SU-DHL-6 (cell line): ENCODE measurements at regions not wholly inside any gene's neighbourhood (a gene's known extent, or its start where the extent isn't known, plus 50 kb on each side); places are given as distances from the start of the nearest gene placed in this dataset.

Experiments used
- H2AFZ ChIP-seq: fragments of 200-600 bp; sonication (generic); 2 replicates; pipeline ENCODE4 v1.6.1; 2014; ENCODE audit warnings: low read depth, mild to moderate bottlenecking, moderate library complexity, mixed read lengths, antibody characterized with exemption, low read length; ENCODE audit not compliant: severe bottlenecking
- H3F3A ChIP-seq: fragments of 200-600 bp; shearing (Covaris generic); 2 replicates; pipeline ENCODE4 v1.6.0; 2016; ENCODE audit warnings: antibody characterized with exemption, mild to moderate bottlenecking; ENCODE audit not compliant: insufficient read depth
- H3K27ac ChIP-seq: fragments of 200-600 bp; sonication (generic); 2 replicates; pipeline ENCODE4 v1.5.1; 2016; ENCODE audit warnings: low read depth, mild to moderate bottlenecking, low read length, moderate library complexity, mixed read lengths
- H3K27me3 ChIP-seq: fragments of 200-600 bp; sonication (generic), shearing (Covaris generic); 2 replicates; pipeline ENCODE4 v1.6.0; 2014; ENCODE audit warnings: mild to moderate bottlenecking, low read length
- H3K36me3 ChIP-seq: fragments of 200-600 bp; sonication (generic); 2 replicates; pipeline ENCODE4 v1.6.1; 2014; ENCODE audit warnings: mild to moderate bottlenecking, low read length, mixed read lengths
- H3K4me2 ChIP-seq: fragments of 300-600, 200-600 bp; shearing (Covaris generic), sonication (generic); 2 replicates; pipeline ENCODE4 v1.6.0; 2014; ENCODE audit warnings: low read length, low read depth, mild to moderate bottlenecking; ENCODE audit not compliant: poor library complexity, severe bottlenecking
- H3K4me3 ChIP-seq: fragments of 200-600 bp; sonication (generic); 2 replicates; pipeline ENCODE4 v1.5.1; 2014; ENCODE audit warnings: antibody characterized with exemption, low read length, mild to moderate bottlenecking, mixed read lengths; ENCODE audit not compliant: insufficient read depth, poor library complexity, severe bottlenecking
- H3K79me2 ChIP-seq: fragments of 200-600 bp; sonication (generic); 2 replicates; pipeline ENCODE4 v1.6.1; 2014; ENCODE audit warnings: mild to moderate bottlenecking, low read length, moderate library complexity; ENCODE audit not compliant: insufficient read depth
- H3K9ac ChIP-seq: fragments of 200-600 bp; sonication (generic); 2 replicates; pipeline ENCODE4 v1.7.0; 2014; ENCODE audit warnings: mild to moderate bottlenecking, low read length
- H3K9me2 ChIP-seq: fragments of 200-600 bp; sonication (generic); replicated peaks from 2 replicates; pipeline ENCODE4 v1.6.1; 2014; ENCODE audit warnings: low read length; ENCODE audit not compliant: insufficient read depth
- H3K9me3 ChIP-seq: fragments of 200-600 bp; sonication (generic); 2 replicates; pipeline ENCODE4 v1.6.1; 2014; ENCODE audit warnings: low read length, mixed read lengths; ENCODE audit not compliant: insufficient read depth
- H4K20me1 ChIP-seq: fragments of 200-600 bp; sonication (generic); 2 replicates; pipeline ENCODE4 v1.6.1; 2014; ENCODE audit warnings: low read depth, mild to moderate bottlenecking, antibody characterized with exemption, low read length, moderate library complexity, mixed read lengths
- CTCF ChIP-seq: fragments of 200-600 bp; sonication (generic); IDR thresholded peaks from one replicate; pipeline ENCODE4 v1.5.1; 2017; ENCODE audit warnings: antibody characterized with exemption, mild to moderate bottlenecking, low read length, moderate library complexity; ENCODE audit not compliant: insufficient read depth, poor library complexity, severe bottlenecking
- EZH2phosphoT487 ChIP-seq: fragments of 200-600 bp; sonication (generic), shearing (Covaris generic); conservative IDR thresholded peaks from 2 replicates; pipeline ENCODE4 v1.6.1; 2018; ENCODE audit warnings: mild to moderate bottlenecking, antibody characterized with exemption, low read length, moderate library complexity, mixed read lengths

GRCh38 chr12:63084501-63084900 lies 66.5 kb downstream of the AVPR1A start:
- Histone ChIP-seq H3K27me3 (no peaks in the 10 kb centered on the region), H3F3A (no peaks in the 10 kb centered on the region), H3K9me3 (no peaks in the 10 kb centered on the region), H3K9ac (no peak overlapping the region), H3K36me3 (no peaks in the 10 kb centered on the region), H3K4me3 (no peak overlapping the region), H3K4me2 (no peak overlapping the region), H3K9me2 (no peaks in the 10 kb centered on the region), H4K20me1 (no peaks in the 10 kb centered on the region), H3K79me2 (no peaks in the 10 kb centered on the region), H2AFZ (no peak overlapping the region), H3K27ac (no peak overlapping the region)
- TF ChIP-seq CTCF (no peak), EZH2phosphoT487 (no peak)

DNA sequence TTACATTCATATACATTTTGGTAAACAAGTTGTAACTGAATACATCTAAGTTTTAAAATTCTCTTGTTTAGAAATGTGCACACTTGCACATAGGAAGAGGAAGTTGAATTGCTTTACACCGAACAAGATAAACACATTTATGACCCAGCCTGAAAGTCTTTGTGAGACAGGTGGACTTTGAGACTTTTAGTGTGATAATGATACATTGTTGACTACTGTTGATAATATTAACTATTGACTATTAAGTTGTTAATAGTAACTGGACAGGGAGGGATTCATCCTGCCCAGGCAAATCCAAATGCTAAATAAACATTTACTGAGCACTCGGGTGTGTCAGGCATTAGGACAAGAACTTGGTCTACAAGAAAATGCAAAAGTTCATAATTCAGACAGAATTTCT lies 68.0 kb downstream of the AVPR1A start:
- no peaks in the 10 kb centered on the region for H3F3A ChIP-seq
- no peaks in the 10 kb centered on the region for H3K27me3 ChIP-seq
- no peaks in the 10 kb centered on the region for H3K9me2 ChIP-seq
- H3K36me3 ChIP-seq = no peaks in the 10 kb centered on the region
- H3K79me2 ChIP-seq = no peaks in the 10 kb centered on the region
- no peak overlapping the region for H3K27ac ChIP-seq
- H4K20me1 ChIP-seq = no peaks in the 10 kb centered on the region
- TF ChIP-seq EZH2phosphoT487 (no peak), CTCF (no peak)
- H2AFZ ChIP-seq = no peak overlapping the region
- H3K9ac ChIP-seq = no peak overlapping the region
- no peak overlapping the region for H3K4me3 ChIP-seq
- H3K4me2 ChIP-seq = no peak overlapping the region
- H3K9me3 ChIP-seq = no peaks in the 10 kb centered on the region

GRCh38 chr12:63079791-63080502 lies 71.1 kb downstream of the AVPR1A start:
- Histone ChIP-seq H3K79me2 (no peaks in the 10 kb centered on the region), H3K36me3 (no peaks in the 10 kb centered on the region), H3K9ac (no peak overlapping the region), H3K27me3 (no peaks in the 10 kb centered on the region), H3K9me3 (no peaks in the 10 kb centered on the region), H2AFZ (no peak overlapping the region), H3K9me2 (no peaks in the 10 kb centered on the region), H3K4me3 (no peak overlapping the region), H3F3A (no peaks in the 10 kb centered on the region), H3K4me2 (no peak overlapping the region), H3K27ac (no peak overlapping the region), H4K20me1 (no peaks in the 10 kb centered on the region)
- TF ChIP-seq CTCF (no peak), EZH2phosphoT487 (no peak)
